IMR-90 (cell line): ENCODE measurements at regions not wholly inside any gene's neighbourhood (a gene's known extent, or its start where the extent isn't known, plus 50 kb on each side); places are given as distances from the start of the nearest gene placed in this dataset.

ENCODE experiments used
- CEBPB ChIP-seq: IDR thresholded peaks from 2 replicates; pipeline ENCODE4 v1.6.1; 2012; ENCODE audit warnings: low read depth, low read length, improper control_type of control experiment
- MAFK ChIP-seq: IDR thresholded peaks from 2 replicates; pipeline ENCODE4 v1.6.1; 2012; ENCODE audit warnings: low read depth, low read length, improper control_type of control experiment
- MXI1 ChIP-seq: IDR thresholded peaks from 2 replicates; pipeline ENCODE4 v1.6.1; 2012; ENCODE audit warnings: low read depth, mild to moderate bottlenecking, low read length, moderate library complexity, borderline replicate concordance
- POLR2A ChIP-seq: IDR thresholded peaks from 2 replicates; pipeline ENCODE4 v1.6.1; 2012; ENCODE audit warnings: mild to moderate bottlenecking, low read depth, low read length
- RAD21 ChIP-seq: IDR thresholded peaks from 2 replicates; pipeline ENCODE4 v1.6.1; 2012; ENCODE audit warnings: low read length, improper control_type of control experiment
- RCOR1 ChIP-seq: IDR thresholded peaks from 2 replicates; pipeline ENCODE4 v1.6.1; 2012; ENCODE audit warnings: mild to moderate bottlenecking, low read length, improper control_type of control experiment; ENCODE audit not compliant: insufficient replicate concordance
- RFX5 ChIP-seq: IDR thresholded peaks from 2 replicates; pipeline ENCODE4 v1.8.0; 2012; ENCODE audit warnings: low read depth, mild to moderate bottlenecking, low read length, moderate library complexity
- TF ChIP-seq, protein P1 (sequence below): fragments of 150-350 bp; IDR thresholded peaks from 2 replicates; pipeline ENCODE4 v1.6.1; 2016; ENCODE audit warnings: low read depth, mild to moderate bottlenecking, low read length, moderate library complexity, borderline replicate concordance
- TF ChIP-seq, protein P2 (sequence below): conservative IDR thresholded peaks from 2 replicates; pipeline ENCODE4 v1.5.1; 2012; ENCODE audit warnings: mild to moderate bottlenecking, low read depth, low read length, improper control_type of control experiment
- TF ChIP-seq, protein P3 (sequence below): fragments of 150-350 bp; IDR thresholded peaks from 2 replicates; pipeline ENCODE4 v1.6.1; 2017; ENCODE audit warnings: mild to moderate bottlenecking, antibody characterized with exemption, low read length, low read depth

DNA sequence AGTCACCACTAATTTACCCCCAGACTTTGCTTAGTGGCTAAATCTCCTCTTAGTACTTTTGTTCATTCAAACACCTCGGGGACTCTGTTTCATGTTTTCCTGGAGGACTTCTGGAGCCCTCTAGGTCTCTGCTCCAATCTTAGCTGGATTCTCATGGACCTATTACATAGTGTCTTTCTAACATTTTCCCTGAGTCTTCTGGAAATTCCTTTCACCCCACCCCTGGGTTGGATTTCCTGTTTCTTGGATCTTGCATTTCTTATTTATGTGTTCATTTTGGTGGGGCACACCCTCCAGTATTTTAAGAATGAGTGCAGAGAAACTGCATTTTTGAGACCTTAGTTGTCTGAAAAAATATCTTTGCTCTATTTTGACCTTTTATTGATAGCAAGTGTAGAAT is 220.1 kb downstream of the BLID start:
- TF ChIP-seq, protein P1, sequence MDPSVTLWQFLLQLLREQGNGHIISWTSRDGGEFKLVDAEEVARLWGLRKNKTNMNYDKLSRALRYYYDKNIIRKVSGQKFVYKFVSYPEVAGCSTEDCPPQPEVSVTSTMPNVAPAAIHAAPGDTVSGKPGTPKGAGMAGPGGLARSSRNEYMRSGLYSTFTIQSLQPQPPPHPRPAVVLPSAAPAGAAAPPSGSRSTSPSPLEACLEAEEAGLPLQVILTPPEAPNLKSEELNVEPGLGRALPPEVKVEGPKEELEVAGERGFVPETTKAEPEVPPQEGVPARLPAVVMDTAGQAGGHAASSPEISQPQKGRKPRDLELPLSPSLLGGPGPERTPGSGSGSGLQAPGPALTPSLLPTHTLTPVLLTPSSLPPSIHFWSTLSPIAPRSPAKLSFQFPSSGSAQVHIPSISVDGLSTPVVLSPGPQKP = no peak
- TF ChIP-seq, protein P2, sequence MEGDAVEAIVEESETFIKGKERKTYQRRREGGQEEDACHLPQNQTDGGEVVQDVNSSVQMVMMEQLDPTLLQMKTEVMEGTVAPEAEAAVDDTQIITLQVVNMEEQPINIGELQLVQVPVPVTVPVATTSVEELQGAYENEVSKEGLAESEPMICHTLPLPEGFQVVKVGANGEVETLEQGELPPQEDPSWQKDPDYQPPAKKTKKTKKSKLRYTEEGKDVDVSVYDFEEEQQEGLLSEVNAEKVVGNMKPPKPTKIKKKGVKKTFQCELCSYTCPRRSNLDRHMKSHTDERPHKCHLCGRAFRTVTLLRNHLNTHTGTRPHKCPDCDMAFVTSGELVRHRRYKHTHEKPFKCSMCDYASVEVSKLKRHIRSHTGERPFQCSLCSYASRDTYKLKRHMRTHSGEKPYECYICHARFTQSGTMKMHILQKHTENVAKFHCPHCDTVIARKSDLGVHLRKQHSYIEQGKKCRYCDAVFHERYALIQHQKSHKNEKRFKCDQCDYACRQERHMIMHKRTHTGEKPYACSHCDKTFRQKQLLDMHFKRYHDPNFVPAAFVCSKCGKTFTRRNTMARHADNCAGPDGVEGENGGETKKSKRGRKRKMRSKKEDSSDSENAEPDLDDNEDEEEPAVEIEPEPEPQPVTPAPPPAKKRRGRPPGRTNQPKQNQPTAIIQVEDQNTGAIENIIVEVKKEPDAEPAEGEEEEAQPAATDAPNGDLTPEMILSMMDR = no peak
- TF ChIP-seq POLR2A = no peak
- TF ChIP-seq RAD21 = no peak
- no peak for TF ChIP-seq RCOR1
- no peak for TF ChIP-seq CEBPB
- TF ChIP-seq MAFK = no peak
- TF ChIP-seq, protein P3, sequence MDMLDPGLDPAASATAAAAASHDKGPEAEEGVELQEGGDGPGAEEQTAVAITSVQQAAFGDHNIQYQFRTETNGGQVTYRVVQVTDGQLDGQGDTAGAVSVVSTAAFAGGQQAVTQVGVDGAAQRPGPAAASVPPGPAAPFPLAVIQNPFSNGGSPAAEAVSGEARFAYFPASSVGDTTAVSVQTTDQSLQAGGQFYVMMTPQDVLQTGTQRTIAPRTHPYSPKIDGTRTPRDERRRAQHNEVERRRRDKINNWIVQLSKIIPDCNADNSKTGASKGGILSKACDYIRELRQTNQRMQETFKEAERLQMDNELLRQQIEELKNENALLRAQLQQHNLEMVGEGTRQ = no peak
- no peak for TF ChIP-seq MXI1
- TF ChIP-seq RFX5 = no peak
